HepG2 (cell line): ENCODE measurements at regions not wholly inside any gene's neighbourhood (a gene's known extent, or its start where the extent isn't known, plus 50 kb on each side); places are given as distances from the start of the nearest gene placed in this dataset.

ENCODE experiments used
- CBX5 ChIP-seq: sonication (generic); formaldehyde crosslinking; IDR thresholded peaks from 2 replicates; pipeline ENCODE4 v1.4.0; 2020; ENCODE audit warnings: missing genetic modification reagents, borderline replicate concordance
- ETV5 ChIP-seq: IDR thresholded peaks from 2 replicates; pipeline ENCODE4 v1.6.1; 2018; ENCODE audit warnings: missing biosample characterization, missing genetic modification reagents, inconsistent platforms, borderline replicate concordance
- GMEB2 ChIP-seq: IDR thresholded peaks from 2 replicates; pipeline ENCODE4 v1.6.1; 2016; ENCODE audit warnings: missing biosample characterization, missing genetic modification reagents, low read depth
- HIC2 ChIP-seq: sonication (generic); formaldehyde crosslinking; IDR thresholded peaks from 2 replicates; pipeline ENCODE4 v1.9.0; 2022; ENCODE audit warnings: low read depth, missing genetic modification reagents
- HNF4G ChIP-seq, 2 experiments: sonication (generic) in 1 of 2; formaldehyde crosslinking in 1 of 2; IDR thresholded peaks; 2 replicates each; pipeline versions ENCODE4 v1.4.0 to v1.6.1; 2011 to 2020; ENCODE audit warnings: borderline replicate concordance in 2 of 2, low read depth in 2 of 2, mild to moderate bottlenecking in 2 of 2, low read length in 1 of 2, missing genetic modification reagents in 1 of 2, moderate library complexity in 1 of 2
- KMT2B ChIP-seq: IDR thresholded peaks from 2 replicates; pipeline ENCODE4 v1.6.1; 2016; ENCODE audit warnings: missing genetic modification reagents, missing compliant biosample characterization
- MZF1 ChIP-seq: sonication (generic); formaldehyde crosslinking; IDR thresholded peaks from 2 replicates; pipeline ENCODE4 v1.8.1; 2023; ENCODE audit warnings: mild to moderate bottlenecking, missing genetic modification reagents, borderline replicate concordance
- NFYC ChIP-seq: IDR thresholded peaks from 2 replicates; pipeline ENCODE4 v1.6.1; 2016; ENCODE audit warnings: missing genetic modification reagents, missing compliant biosample characterization
- NR2F2 ChIP-seq: IDR thresholded peaks from 2 replicates; pipeline ENCODE4 v1.6.1; 2012; ENCODE audit warnings: low read depth, inconsistent platforms, borderline replicate concordance
- TAF15 ChIP-seq: fragments of 200-400 bp; formaldehyde crosslinking; IDR thresholded peaks from one replicate; pipeline ENCODE4 v1.6.1; 2018; ENCODE audit warnings: mild to moderate bottlenecking, low read depth, low read length; ENCODE audit not compliant: poor library complexity, severe bottlenecking
- ZBTB40 ChIP-seq, 2 experiments: fragments of 450-650 bp in 1 of 2; sonication (generic) in 1 of 2; formaldehyde crosslinking in 1 of 2; IDR thresholded peaks; 2 replicates each; pipeline versions ENCODE4 v1.6.1 to v1.8.0; 2016 to 2022; ENCODE audit warnings: antibody characterized with exemption in 1 of 2, mild to moderate bottlenecking in 1 of 2, missing genetic modification reagents in 1 of 2
- ZFP36L1 ChIP-seq: sonication (generic); formaldehyde crosslinking; IDR thresholded peaks from 2 replicates; pipeline ENCODE4 v1.8.0; 2022; ENCODE audit warnings: mild to moderate bottlenecking, missing genetic modification reagents, moderate library complexity
- ZNF207 ChIP-seq: fragments of 450-650 bp; IDR thresholded peaks from 2 replicates; pipeline ENCODE4 v1.6.1; 2016; ENCODE audit warnings: antibody characterized with exemption, borderline replicate concordance
- ZNF589 ChIP-seq: sonication (generic); formaldehyde crosslinking; conservative IDR thresholded peaks from 2 replicates; pipeline ENCODE4 v1.8.0; 2022; ENCODE audit warnings: mild to moderate bottlenecking, moderate library complexity, missing genetic modification reagents

GRCh38 chr2:222795450-222796357 is 65.1 kb upstream of the ACSL3 start (continued):
- TF ChIP-seq ZBTB40 (IDR thresholded peaks at IDR 0.05) = peak; percentile 58
- peak; percentile 56; the same call in 1 of the 2 replicates for TF ChIP-seq ZBTB40 (CRISPR knock-in tag; IDR thresholded peaks at IDR 0.05)
- no peak for TF ChIP-seq CBX5 (CRISPR knock-in tag)
- peak; percentile 44; the same call in 1 of the 2 replicates for TF ChIP-seq ZFP36L1 (CRISPR knock-in tag)
- TF ChIP-seq NFYC (CRISPR knock-in tag) = peak; percentile 52; the same call in 1 of the 2 replicates
- no peak for TF ChIP-seq ZNF207
- no peak for TF ChIP-seq KMT2B
- TF ChIP-seq MZF1 = no peak
- no peak for TF ChIP-seq HIC2 (CRISPR knock-in tag)
- peak; percentile 88; the same call in 1 of the 2 replicates for TF ChIP-seq NR2F2
- TF ChIP-seq TAF15 = no peak
- no peak for TF ChIP-seq ZNF589 (CRISPR knock-in tag)
- peak; percentile 87 for TF ChIP-seq HNF4G (IDR thresholded peaks at IDR 0.05; ENCODE audit: borderline replicate concordance, low read depth, low read length)
- TF ChIP-seq HNF4G (CRISPR knock-in tag; IDR thresholded peaks at IDR 0.05; ENCODE audit: borderline replicate concordance, low read depth) = peak; percentile 23; the same call in 1 of the 2 replicates
- peak; percentile 18; the same call in 1 of the 2 replicates for TF ChIP-seq GMEB2
- TF ChIP-seq ETV5 (CRISPR knock-in tag) = peak; percentile 92
